SKM-1 (cell line): ENCODE measurements at regions not wholly inside any gene's neighbourhood (a gene's known extent, or its start where the extent isn't known, plus 50 kb on each side); places are given as distances from the start of the nearest gene placed in this dataset.

Experiments used
- DNase-seq: peaks from one replicate; lab custom pipeline; 2025; ENCODE audit not compliant: unreplicated experiment; lab: John Stamatoyannopoulos, UW

DNA sequence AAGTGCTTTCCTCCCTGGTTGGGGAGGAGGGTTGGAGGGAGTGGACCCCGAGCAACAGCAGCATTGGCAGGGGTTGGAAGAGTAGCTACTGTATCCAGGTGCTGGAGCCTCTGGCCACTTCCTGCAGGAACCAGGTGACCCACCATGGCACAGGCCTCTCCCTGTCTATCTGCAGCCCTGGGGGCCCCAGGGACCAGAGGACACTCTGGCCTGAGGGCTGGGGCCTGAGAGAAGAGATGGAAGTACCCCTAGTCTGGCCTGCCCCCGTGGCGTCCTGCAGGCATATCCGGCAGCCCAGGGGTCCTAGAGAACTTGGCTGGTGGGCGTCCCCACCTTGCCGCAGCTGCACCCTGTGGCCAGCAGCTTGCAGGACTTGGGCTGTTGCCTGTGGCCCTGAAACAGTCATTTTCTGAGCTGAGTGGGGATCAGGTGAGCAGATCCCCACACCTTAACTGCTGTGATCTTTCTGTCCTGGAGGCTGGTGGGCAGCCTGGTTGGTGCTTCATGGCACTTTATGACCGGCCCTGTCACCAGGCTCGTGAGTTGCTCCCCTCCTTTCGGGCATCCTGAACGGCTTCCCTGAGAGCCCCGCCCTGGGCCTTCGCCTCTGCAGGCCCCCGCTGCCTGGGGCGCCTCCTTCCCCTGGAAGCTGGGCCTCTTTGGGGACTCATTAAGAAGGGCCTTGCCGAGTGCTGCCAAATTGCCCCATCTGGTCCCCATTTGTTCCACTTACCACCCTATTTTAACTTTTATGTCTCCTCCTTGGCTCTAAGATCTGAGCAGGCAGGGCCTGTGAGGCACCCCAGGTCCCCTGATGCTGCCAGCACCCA is 298.6 kb downstream of the SEC14L1 start:
- no peak for DNase-seq

DNA sequence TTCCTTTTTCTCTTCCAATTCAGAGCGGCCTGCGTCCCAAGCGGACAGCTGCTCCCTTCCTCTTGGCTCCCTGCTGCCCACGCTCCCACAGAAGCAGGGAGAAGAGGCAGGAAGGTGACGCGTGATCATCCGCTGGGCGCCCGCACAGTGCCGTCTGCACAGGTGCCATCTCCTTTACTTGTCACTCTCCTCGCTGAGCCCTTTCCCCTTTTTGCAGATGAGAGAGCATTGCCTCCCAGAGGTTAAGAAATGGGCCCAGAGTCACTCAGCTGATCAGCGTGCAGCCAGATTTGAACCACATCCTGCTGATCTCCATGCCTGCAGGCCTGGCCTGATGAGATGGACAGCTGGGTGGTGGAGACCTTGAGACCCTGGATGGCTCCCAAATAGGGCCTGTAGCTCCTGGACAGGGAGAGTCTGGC is 299.8 kb downstream of the SEC14L1 start:
- DNase-seq, result no peak

DNA sequence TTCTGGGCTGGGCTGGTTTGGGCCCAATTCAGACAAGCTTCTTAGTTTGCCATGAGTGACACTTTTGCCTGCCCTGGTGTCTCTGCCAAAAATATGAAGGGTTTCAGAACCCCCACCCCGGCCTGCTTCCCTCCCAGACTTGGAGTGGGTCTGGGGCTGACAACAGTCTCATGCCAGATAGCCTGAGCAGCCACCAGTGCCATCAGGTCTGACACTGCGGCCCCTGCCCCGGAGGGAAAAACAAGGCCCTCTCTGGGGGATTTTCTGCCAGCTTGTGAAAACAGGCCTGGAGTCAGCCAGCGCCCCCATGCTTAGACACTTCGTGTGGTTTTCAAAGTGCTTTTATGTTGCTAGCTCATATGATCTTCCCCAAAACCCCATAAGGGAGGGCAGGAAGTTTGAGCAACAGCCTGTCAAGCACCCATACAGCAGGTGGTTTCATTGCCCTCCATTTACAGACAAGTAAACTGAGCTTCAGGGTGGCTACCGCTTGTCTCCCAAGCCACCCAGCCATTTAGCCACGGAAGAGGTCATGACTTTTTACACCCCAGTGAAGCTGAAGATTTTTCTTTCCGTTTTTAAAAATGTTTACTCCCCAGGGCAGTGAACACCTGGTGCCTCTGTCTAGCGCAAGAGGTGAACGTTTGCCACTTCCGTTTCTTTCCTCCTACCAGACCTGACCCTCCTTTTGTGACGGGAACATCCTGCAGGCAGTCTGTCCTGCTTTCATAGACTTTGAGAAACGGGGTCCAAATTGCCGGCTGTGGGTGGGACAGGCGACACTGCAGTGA is 300.6 kb downstream of the SEC14L1 start:
- peak; percentile 48 for DNase-seq

DNA sequence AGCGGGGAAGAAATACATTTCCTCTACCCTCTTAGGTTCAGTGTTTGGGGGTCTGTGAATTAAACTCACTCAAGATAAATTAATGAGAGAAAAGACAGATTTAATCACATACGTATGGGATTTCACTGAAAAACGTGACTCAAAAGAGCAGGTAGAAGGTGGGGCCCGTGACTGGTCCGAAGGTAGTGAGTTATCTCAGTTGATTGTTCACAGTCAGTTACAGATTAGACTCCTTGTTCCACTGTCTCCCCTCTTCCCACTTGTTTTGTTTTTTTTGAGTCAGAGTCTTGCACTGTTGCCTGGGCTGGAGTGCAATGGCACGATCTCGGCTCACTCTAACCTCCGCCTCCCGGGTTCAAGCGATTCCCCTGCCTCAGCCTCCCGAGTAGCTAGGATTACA is 301.2 kb downstream of the SEC14L1 start:
- DNase-seq, result no peak

DNA sequence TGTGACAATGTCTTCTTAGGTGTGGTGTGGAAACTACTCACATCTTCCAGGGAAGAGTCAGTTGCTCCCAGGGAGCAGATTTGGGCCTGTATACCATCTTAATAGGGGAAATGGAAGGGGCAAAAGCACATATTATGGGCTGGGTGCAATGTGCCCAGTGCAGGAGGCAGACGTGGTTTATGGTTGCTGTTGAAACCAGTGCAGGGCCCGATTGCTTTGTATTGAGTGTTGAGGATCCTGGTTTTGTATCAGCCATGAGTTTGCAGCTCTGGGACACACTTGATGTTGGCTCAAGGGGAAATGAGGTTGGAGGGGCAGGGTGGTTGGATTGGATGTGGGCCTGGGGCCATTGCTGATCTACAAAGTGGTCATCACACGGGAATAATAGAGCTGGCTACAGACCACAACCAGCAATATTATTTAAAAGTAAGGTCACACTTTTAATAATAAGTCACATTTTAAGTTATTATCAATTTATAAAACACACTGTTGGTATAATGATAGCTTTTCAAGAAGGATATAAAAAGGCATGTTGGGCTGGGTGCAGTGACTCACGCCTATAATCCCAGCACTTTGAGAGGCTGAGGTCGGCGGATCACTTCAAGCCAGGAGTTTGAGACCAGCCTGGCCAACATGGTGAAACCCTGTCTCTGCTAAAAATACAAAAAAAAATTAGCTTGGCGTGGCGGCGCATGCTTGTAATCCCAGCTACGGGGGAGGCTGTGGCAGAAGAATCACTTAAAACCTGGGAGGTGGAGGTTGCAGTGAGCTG is 302.4 kb downstream of the SEC14L1 start:
- DNase-seq, result no peak

DNA sequence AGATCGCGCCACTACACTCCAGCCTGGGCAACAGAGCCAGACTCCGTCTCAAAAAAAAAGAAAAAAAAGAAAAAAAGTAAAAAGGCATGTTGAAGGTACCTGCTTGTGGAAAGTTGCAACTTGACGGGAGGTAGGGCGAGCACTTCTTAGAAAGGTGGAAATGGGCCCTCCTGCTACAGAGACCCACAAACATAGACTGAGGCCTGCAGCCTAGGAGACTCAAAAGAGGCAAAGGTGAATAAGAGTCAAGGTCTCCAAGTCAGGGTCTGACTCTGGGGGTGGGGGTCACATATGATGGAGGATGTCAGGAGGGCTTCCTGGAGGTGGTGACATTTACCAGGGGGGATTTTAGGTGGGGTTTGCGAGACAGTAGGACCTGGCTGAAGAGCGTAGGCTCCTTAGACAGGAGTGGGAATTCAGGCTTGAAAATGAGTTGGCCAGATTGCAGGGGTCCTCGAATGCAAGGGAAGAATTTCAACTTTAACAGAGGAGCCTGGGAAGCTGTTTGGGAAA is 303.0 kb downstream of the SEC14L1 start:
- no peak for DNase-seq

DNA sequence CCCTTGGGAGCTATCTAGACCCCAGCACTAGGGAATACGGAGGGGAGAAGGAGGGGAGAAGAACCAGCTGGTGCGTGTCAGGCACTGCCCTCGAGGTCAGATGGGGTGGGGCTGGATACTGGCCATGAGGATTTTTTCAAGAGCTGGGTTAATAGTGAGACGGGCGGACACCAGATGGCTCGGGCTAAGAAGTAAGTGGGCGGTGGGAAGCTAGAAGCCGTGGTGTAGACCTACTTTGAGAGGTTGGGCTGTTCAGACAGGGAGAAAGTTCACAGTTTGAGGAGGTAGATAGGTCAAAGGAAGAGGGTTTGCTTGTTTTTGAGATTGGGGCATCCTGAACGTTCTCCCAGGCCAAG is 303.8 kb downstream of the SEC14L1 start:
- DNase-seq, result no peak

DNA sequence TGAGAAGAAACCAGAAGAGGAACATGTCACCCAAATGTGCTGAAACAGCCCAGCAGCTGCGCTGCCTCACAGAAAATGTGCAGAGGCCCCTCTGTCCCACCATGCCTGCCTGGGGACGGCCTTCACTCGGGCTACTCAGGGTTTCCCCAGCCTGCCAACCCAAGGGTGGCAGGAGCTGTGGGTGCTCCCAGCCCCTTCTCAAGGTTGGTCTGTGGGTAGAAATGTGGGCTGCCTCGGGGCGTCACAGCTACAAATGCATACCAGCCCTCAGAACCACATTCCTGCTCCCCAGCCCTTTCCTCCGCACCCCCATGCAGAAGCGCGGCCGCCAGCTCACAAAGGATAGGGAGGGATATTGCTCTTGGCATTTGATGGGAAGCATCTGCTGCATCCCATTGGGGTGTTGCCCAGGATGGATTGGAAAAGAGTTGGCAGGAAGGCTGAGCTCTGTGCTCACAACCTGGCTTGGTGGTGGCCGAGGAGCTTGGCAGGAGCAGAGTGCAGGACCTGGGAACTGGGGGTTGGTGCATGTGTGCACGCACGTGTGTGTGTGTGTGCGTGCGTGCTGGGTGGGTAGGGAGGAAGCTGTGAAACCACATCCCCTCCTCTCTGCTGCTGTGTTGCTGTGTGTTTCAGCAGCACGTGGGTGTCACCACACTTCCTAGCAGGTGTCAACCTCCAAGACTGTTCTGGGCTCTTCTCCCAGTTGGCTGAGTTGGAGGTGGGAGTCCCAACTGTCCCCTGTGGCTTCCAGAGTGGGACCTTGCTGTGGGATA is 304.4 kb downstream of the SEC14L1 start:
- DNase-seq, result no peak

DNA sequence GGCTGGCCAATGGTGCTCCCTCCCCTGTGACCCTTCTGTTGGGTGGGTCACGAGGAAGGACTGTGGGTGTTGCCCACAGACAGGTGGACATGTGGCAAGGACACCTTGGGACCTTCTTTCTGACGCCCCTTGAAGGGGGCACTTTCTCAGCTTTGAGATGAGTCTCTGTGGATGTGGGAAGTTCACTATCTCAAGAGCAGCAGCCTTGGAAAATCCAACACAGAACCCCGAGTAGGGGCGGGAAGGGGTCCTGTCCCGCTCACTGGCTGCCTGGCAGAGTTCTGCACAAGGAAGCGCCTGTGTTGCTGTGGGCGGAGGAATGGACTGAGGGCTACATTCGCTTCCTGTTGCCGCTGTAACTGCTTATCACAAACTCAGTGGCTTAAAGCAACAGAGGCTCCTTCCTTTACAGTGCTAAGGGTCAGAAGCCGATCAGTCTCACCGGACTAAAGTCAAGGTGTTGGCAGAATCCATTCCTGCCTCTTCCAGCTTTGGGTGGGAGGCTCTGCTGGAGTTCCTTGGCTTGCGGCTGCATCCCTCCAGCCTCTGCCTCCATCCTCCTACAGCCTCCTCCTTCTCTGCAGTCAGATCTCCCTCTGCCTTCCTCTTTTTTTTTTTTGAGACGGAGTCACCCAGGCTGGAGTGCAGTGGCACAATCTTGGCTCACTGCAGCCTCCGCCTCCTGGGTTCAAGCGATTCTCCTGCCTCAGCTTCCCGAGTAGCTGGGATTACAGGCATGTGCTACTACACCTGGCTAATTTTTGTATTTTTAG is 305.2 kb downstream of the SEC14L1 start:
- DNase-seq, result no peak

DNA sequence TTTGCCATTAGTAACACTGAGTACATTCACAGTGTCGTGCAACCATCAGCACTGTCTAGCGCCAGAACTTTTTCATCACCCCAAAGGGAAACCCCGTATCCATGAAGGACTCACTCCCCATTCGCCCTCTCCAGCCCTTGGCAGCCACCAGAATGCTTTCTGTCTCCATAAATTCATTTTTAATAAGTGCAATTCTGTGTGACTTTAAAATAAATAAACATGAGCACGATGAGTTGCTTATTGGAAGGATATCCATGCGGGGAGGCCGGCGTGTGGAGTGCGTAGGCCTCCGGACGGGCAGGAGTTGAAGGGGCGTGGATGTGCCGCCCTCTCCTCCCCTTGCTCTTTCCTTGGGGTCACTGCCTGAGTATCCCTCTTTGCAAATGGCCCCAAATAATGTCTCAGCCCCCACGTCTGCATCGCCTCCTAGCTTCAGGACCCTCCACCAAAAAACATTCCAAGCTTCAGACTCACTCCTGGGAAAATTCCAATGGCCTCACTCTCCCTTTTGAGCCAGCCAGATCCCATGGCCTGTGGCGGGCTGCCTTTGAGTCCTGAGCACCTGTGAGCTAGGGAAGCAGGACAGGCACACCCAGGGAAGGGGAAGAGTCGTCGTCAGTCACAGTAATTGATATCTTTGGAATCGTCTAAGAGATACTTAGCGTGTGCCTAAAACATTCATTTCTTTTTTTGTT is 306.3 kb downstream of the SEC14L1 start:
- no peak for DNase-seq

DNA sequence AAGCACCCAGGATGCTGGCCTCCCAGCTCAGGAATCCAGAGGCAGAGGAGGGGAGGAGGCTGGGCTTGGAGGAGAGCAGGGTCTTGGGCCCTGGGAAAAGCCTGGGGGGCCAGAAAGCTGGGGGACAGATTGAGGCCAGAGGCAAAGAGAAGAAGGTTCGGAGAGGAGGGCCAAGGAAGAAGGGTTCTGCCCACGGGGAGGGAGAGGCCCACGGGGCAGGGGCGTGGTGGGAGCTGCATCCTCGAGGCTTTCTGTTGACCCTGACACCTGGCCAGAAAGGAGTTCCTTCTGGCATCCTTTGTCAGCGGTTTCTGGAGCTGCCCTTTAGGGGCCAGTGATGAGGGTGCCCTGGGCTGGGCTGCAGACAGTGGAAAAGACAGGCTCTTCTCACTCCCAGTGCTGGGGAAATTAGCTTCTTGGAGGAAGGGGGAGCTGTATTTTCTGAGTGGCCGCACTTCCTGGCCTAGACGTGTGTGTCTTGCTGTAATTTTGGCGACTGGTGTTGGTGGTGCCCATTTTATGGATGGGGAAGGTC is 308.7 kb downstream of the SEC14L1 start:
- no peak for DNase-seq

DNA sequence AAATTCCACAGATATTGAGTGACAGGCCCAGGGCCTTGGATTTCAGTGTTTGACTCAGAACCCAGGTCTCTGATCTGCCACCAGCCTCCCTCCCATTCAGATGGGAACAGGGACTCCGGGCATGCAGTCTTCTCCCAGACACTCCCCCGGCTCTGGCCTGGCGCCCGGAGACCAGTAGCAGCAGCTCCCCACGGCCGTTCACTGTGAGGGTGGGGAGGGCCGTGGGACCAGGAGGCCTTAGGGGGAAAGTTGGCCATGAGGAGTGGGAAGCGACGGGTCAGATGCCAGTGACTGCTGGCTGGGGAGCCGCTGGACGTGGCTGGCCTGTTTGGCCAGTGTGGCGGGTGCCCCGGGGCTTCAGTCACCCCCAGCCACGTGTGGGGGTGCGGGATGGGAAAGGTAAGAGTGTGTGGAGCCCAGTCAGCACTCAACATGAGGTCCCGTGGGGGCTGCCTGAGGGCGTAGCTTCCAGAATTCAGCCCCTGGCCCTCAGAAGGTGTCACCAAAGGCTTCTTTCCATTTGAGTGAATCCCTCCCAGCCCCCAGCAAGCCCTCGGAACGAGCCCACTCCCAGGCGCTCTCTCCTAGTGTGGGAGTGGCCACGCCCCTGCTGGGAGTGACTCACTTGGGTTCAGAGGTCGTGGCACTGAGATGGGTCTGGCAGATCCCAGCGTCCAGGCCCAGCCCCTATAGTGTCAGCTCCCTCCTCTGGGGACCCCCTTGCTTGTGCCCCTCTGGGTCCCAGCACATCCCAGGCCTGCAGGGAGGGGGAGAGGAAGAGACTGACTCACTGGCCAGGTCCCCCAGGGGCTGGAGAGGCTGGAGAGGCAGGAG is 309.4 kb downstream of the SEC14L1 start:
- DNase-seq, result no peak

DNA sequence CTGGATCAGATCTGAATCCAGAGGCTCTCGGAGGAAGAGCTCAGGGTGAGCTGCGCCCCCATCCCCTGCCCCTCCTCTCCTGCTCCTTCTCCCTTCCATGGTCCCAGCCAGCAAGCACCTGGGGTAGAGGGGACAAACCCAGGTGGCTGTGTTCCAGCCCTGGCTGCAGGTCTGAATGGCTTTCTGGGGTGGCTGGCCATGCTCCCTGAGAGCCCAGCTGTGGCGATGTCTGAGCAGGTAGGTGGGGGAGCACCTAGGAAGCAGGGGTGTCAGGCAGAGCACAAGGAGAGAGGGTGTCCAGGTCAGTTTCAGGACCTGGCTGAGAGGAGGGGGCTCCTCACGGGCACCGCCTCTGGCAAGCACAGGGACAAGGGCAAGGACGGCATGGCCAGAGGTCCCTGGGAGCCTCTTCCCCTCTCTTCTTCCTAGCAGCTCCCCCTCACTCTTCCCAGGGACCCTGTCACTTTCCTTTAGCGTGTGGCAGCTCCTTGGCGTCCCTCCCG is 310.0 kb downstream of the SEC14L1 start:
- no peak for DNase-seq

DNA sequence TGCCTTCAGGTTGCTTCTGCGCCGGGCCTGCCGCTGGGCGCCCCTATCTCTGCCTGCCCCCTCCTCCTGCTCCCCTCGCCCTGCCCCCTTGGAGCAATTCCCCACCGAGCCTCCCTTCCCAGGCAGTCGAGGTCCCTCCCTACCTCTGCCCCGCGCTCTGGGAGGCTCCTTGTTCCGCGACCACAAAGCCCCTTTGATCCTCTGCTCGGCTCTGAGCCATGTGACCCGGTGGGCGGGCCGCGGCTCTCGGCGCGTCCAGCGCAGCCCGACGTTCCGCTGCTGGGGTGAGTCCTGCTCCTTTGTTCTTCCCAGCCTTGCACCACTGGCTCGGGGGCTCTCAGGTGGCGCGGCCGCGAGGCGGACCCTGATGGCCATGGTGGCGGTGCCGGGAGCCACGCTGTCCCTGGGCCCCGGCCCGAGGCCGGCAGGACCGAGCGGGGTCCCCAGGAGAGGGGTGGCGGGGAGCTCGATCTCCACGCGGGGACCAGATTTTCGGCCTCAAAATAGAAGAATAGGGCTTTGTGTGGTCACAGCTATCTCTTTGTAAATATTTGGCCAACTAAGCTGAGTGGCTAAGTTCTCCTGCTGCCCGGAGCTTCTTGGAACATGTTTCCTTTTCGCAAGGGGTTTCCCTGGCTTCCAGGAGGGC is 310.6 kb downstream of the SEC14L1 start:
- no peak for DNase-seq

DNA sequence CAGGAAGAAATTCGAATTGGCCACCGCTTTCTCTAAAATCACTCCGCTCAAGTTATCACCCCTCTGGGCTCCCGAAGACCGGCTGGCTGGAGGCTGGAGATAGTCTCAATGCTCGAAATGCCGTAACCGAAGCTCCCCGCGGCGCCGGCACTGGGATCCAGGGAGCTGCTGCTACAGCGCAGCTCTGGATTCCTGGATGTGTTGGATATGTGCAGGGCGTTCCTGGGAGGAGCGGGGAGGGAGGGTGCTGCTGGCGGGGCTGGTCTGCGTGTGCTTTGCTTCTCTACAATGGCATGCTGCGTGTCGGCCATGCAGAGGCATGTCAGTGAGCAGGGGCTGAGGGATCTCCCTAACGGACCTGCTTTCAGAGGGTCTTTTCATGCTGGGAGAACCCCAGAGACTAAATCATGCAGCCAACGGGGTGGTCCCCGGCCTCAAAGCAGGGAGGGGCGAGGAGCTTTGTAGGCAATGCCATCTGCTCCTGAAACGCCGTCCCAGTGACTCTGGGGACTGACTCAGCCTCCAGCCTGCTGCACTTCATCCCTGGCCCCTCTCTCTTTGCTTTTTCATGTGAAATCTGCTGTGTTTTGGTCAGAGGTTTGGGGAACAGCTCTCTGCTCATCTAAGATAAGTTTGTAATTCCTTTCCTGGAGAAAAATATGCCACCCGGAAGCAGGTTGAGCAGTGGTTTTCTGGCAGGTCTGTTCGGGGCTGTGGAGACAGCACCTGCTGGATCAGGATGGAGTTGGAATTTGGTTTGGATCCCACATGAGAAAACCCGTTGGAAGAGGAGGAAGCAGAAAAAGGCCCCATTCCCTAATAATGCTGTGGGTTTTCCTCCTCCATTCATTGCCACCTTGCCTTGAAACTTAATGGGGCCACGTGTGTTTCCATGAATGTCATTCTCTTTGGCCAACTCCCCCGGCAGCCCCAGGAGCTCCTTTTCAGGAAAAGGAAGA is 311.4 kb downstream of the SEC14L1 start:
- DNase-seq, result no peak

DNA sequence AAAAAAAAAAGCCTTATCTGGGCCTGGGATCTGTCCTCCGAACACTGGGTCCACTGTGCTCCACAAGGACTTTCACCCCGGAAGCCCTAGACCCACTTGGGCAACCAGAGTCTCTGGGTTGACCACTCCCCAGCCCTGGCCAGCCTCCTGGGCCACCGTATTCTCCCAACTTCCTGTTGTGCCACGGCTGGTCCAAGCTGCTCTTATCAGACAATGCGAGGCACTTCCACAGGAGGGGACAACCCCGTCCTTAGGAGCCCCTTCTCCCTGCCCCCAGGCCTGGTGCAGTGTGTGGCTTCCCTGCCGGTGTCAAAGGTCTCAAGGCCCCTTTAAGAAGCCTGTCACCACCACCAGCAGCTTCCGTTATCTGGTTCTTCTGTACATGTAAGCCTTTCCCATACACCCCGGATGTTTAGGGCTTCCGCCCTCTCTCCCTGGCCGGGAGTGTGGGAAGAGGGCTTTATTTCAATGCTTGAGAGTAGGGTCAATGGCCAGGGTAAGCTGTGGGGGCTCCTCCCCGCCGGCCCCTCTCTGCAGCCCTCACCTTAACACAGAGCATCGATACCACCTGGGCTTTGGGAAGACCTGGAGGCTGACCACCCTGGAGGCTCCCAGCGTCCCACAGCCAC is 313.0 kb downstream of the SEC14L1 start:
- DNase-seq, result no peak
